ENCODE measurements at regions not wholly inside any gene's neighbourhood (a gene's known extent, or its start where the extent isn't known, plus 50 kb on each side); places are given as distances from the start of the nearest gene placed in this dataset.

GRCh38 chr4:11589676-11590075 lies 161.0 kb upstream of the HS3ST1 start:
- Histone ChIP-seq H3K27ac (ENCODE audit: extremely low read depth, low read depth, low read length) (no peak overlapping the region), H3K4me3 (ENCODE audit: low read depth, low read length) (no peak overlapping the region), H3K9me3 (ENCODE audit: control insufficient read depth, insufficient read depth, low read depth, low read length) (no peaks in the 10 kb centered on the region), H3K4me1 (ENCODE audit: control insufficient read depth, insufficient read depth, low read length) (no peaks in the 10 kb centered on the region), H3K36me3 (ENCODE audit: control insufficient read depth in 2 of 2, insufficient read depth in 1 of 2, low read length in 2 of 2) (no peaks in the 10 kb centered on the region)
- ChIA-PET CTCF (no interaction called here), POLR2A (no interaction called here)
- no peak for TF ChIP-seq EGR2 (tag by site-specific recombination; IDR thresholded peaks at IDR 0.05; ENCODE audit: low read depth)
- TF ChIP-seq ZNF133 (tag by site-specific recombination; IDR thresholded peaks at IDR 0.05) = no peak
- TF ChIP-seq ZNF488 (tag by site-specific recombination; IDR thresholded peaks at IDR 0.05) = no peak
- no peak for TF ChIP-seq ZNF639 (tag by site-specific recombination; IDR thresholded peaks at IDR 0.05)
- no peak for TF ChIP-seq ZNF449 (tag by site-specific recombination; IDR thresholded peaks at IDR 0.05)
- TF ChIP-seq ZNF23 (tag by site-specific recombination; IDR thresholded peaks at IDR 0.05; ENCODE audit: borderline replicate concordance) = no peak
- no peak for TF ChIP-seq ZNF560 (tag by site-specific recombination; IDR thresholded peaks at IDR 0.05; ENCODE audit: borderline replicate concordance)
- TF ChIP-seq ZNF513 (tag by site-specific recombination; IDR thresholded peaks at IDR 0.05) = no peak
- no peak for TF ChIP-seq ZNF423 (tag by site-specific recombination; IDR thresholded peaks at IDR 0.05)
- no peak for TF ChIP-seq KLF17 (tag by site-specific recombination; IDR thresholded peaks at IDR 0.05)
- no peak for TF ChIP-seq ZNF530 (tag by site-specific recombination; IDR thresholded peaks at IDR 0.05; ENCODE audit: low read depth)
- TF ChIP-seq OSR2 (tag by site-specific recombination; IDR thresholded peaks at IDR 0.05) = no peak
- no peak for TF ChIP-seq ZSCAN5A (tag by site-specific recombination; IDR thresholded peaks at IDR 0.05)
- no peak for TF ChIP-seq ZNF654 (tag by site-specific recombination; IDR thresholded peaks at IDR 0.05; ENCODE audit: low read depth)
- no peak for TF ChIP-seq ZNF585B (tag by site-specific recombination; IDR thresholded peaks at IDR 0.05)
- no peak for TF ChIP-seq ATF2 (tag by site-specific recombination; IDR thresholded peaks at IDR 0.05; ENCODE audit: low read depth)
- no peak for TF ChIP-seq BCL11A (tag by site-specific recombination; IDR thresholded peaks at IDR 0.05; ENCODE audit: low read depth)
- TF ChIP-seq BCL11B (tag by site-specific recombination; IDR thresholded peaks at IDR 0.05; ENCODE audit: low read depth) = no peak
- TF ChIP-seq ZIC2 (tag by site-specific recombination; IDR thresholded peaks at IDR 0.05) = no peak
